Activated CD4-positive, alpha-beta T cell treated with anti-CD3 and anti-CD28 coated beads for 36 hours (primary cell): ENCODE measurements at regions not wholly inside any gene's neighbourhood (a gene's known extent, or its start where the extent isn't known, plus 50 kb on each side); places are given as distances from the start of the nearest gene placed in this dataset.

Experiments
- ATAC-seq: fragments of 200-7000 bp; cut with Tn5 transposase; one replicate; pipeline ENCODE4 v1.10.0; 2021; ENCODE audit warnings: mild to moderate bottlenecking, moderate library complexity
- CTCF ChIA-PET: fragments of 350-600 bp; sonication (Branson Sonifier 250); formaldehyde crosslinking; loops from one replicate; lab custom pipeline; 2021; ENCODE audit warnings: antibody characterized with exemption; lab: Charles Lee
- POLR2A ChIA-PET: fragments of 350-600 bp; sonication (Branson Sonifier 250); formaldehyde crosslinking; loops from one replicate; lab custom pipeline; 2021; ENCODE audit warnings: antibody characterized with exemption, inconsistent platforms; lab: Charles Lee
- DNase-seq: peaks from one replicate; pipeline ENCODE4 v3.0.0-alpha.2; 2020
- H3K27ac Mint-ChIP-seq: one replicate; pipeline ENCODE4 v1.8.0; 2021; ENCODE audit warnings: mixed read lengths
- H3K27me3 Mint-ChIP-seq: one replicate; pipeline ENCODE4 v1.8.0; 2021; ENCODE audit warnings: mixed read lengths
- H3K36me3 Mint-ChIP-seq: one replicate; pipeline ENCODE4 v1.8.0; 2021; ENCODE audit warnings: low read depth, mixed read lengths
- H3K4me1 Mint-ChIP-seq: one replicate; pipeline ENCODE4 v1.8.0; 2021; ENCODE audit warnings: mixed read lengths
- H3K4me3 Mint-ChIP-seq: one replicate; pipeline ENCODE4 v1.8.0; 2021; ENCODE audit warnings: mild to moderate bottlenecking, moderate library complexity, mixed read lengths
- H3K9me3 Mint-ChIP-seq: one replicate; pipeline ENCODE4 v1.8.0; 2021; ENCODE audit warnings: low read depth, mixed read lengths
- intact Hi-C, 2 experiments: fragments of 100-400 bp; cut with DNase I in 1 of 2; cut with micrococcal nuclease in 1 of 2; formaldehyde crosslinking; loops; one replicate each; pipeline versions ENCODE4 v1.14.2 to v1.15.1; 2022 to 2024; cut with DNase I, micrococcal nuclease

GRCh38 chr16:86977076-86977676 lies 340.0 kb downstream of the C16orf95 start:
- POLR2A ChIA-PET, result no interaction called here
- Mint-ChIP-seq H3K4me1 (no peaks in the 10 kb centered on the region), H3K9me3 (no peaks in the 10 kb centered on the region), H3K27ac (no peak overlapping the region), H3K4me3 (no peak overlapping the region), H3K27me3 (peaks cover 5% of the 10 kb centered on the region), H3K36me3 (no peaks in the 10 kb centered on the region)
- ATAC-seq (no peak), DNase-seq (no peak)
- CTCF ChIA-PET, result no interaction called here
- intact Hi-C loops, result no loop called here

- no peak for DNase-seq
- intact Hi-C loops, result no loop called here
- CTCF ChIA-PET, result no interaction called here
- H3K27ac Mint-ChIP-seq, result no peak overlapping the region
- no peaks in the 10 kb centered on the region for H3K36me3 Mint-ChIP-seq
- peaks cover 4% of the 10 kb centered on the region for H3K27me3 Mint-ChIP-seq
- no peaks in the 10 kb centered on the region for H3K4me1 Mint-ChIP-seq
- no peaks in the 10 kb centered on the region for H3K9me3 Mint-ChIP-seq
- POLR2A ChIA-PET, result interaction anchor here (0.6 kb wide), 1 partner anchor 64 kb away, joined by 6 read pairs; no protein-coding TSS in a partner anchor
- no peak overlapping the region for H3K4me3 Mint-ChIP-seq
- no peak for ATAC-seq
These were observed 338.7 kb downstream of the C16orf95 start for GRCh38 chr16:86978445-86979030.

GRCh38 chr16:86979061-86979460 lies 338.1 kb downstream of the C16orf95 start:
- Mint-ChIP-seq H3K4me1 (no peaks in the 10 kb centered on the region), H3K27me3 (peaks cover 4% of the 10 kb centered on the region), H3K36me3 (no peaks in the 10 kb centered on the region), H3K27ac (no peak overlapping the region), H3K9me3 (no peaks in the 10 kb centered on the region), H3K4me3 (no peak overlapping the region)
- no peak for DNase-seq
- intact Hi-C loops, result no loop called here
- CTCF ChIA-PET, result interaction anchor here (0.7 kb wide), 1 partner anchor 1346 kb away, joined by 4 read pairs; no protein-coding TSS in a partner anchor
- ATAC-seq, result no peak
- POLR2A ChIA-PET, result no interaction called here

DNA sequence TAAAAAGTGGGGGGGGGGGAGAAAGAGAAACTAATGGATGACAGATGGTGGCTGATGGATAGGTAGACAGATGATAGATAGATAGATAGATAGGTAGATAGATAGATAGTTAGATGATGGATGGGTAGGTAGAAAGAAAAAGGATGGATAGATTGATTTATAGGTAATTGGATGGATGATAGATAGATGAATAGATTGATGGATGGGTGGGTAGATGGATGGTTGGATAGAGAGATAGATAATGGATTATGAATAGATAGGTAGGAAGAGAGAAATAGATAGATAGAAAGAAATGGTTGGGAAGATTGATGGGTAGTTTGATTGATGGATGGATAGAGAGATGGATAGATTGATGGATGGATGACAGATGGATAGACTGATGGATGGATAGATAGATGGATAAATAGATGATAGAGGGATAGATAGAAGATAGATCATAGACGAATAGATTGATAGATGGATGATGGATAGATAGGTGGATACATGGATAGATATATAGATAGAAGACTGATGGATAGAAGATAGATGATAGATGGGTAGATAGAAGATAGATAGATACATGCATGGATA lies 337.1 kb downstream of the C16orf95 start:
- H3K4me3 Mint-ChIP-seq, result no peak overlapping the region
- ChIA-PET POLR2A (no interaction called here), CTCF (interaction anchor here (0.7 kb wide), 1 partner anchor 1345 kb away, joined by 4 read pairs; no protein-coding TSS in a partner anchor)
- H3K36me3 Mint-ChIP-seq, result no peaks in the 10 kb centered on the region
- no peaks in the 10 kb centered on the region for H3K4me1 Mint-ChIP-seq
- no peak overlapping the region for H3K27ac Mint-ChIP-seq
- intact Hi-C loops, result no loop called here
- no peaks in the 10 kb centered on the region for H3K9me3 Mint-ChIP-seq
- ATAC-seq (no peak), DNase-seq (no peak)
- peaks cover 4% of the 10 kb centered on the region for H3K27me3 Mint-ChIP-seq

- no peak for ATAC-seq
- Mint-ChIP-seq H3K27me3 (peaks cover 4% of the 10 kb centered on the region), H3K36me3 (no peaks in the 10 kb centered on the region), H3K4me1 (no peaks in the 10 kb centered on the region), H3K27ac (no peak overlapping the region), H3K4me3 (no peak overlapping the region), H3K9me3 (no peaks in the 10 kb centered on the region)
- no peak for DNase-seq
- POLR2A ChIA-PET, result no interaction called here
- intact Hi-C loops, result no loop called here
- CTCF ChIA-PET, result no interaction called here
These were observed 336.5 kb downstream of the C16orf95 start for GRCh38 chr16:86980644-86981043.

DNA sequence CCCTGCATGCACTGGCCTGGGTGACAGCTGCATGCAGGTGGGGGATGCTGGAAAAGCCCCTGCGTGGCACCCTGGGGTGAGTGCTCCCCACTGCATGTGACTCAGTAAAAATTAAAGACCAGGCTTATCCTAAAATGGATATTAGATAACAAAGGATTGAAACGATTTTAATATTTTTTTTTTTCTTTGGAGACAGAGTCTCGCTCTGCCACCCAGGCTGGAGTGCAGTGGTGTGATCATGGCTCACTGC lies 334.9 kb downstream of the C16orf95 start:
- Mint-ChIP-seq H3K27ac (no peak overlapping the region), H3K4me3 (no peak overlapping the region), H3K27me3 (peaks cover 4% of the 10 kb centered on the region), H3K36me3 (no peaks in the 10 kb centered on the region), H3K9me3 (no peaks in the 10 kb centered on the region), H3K4me1 (no peaks in the 10 kb centered on the region)
- DNase-seq (no peak), ATAC-seq (no peak)
- ChIA-PET POLR2A (no interaction called here), CTCF (interaction anchor here (0.7 kb wide), 1 partner anchor 58 kb away, joined by 3 read pairs; no protein-coding TSS in a partner anchor)
- intact Hi-C loops, result no loop called here

GRCh38 chr16:86982912-86983311 lies 334.3 kb downstream of the C16orf95 start:
- POLR2A ChIA-PET, result no interaction called here
- ATAC-seq (no peak), DNase-seq (no peak)
- peaks cover 4% of the 10 kb centered on the region for H3K27me3 Mint-ChIP-seq
- no peaks in the 10 kb centered on the region for H3K36me3 Mint-ChIP-seq
- no peak overlapping the region for H3K4me3 Mint-ChIP-seq
- intact Hi-C loops, result no loop called here
- H3K9me3 Mint-ChIP-seq, result no peaks in the 10 kb centered on the region
- CTCF ChIA-PET, result no interaction called here
- H3K27ac Mint-ChIP-seq, result no peak overlapping the region
- H3K4me1 Mint-ChIP-seq, result no peaks in the 10 kb centered on the region

GRCh38 chr16:86983621-86984020 lies 333.6 kb downstream of the C16orf95 start:
- POLR2A ChIA-PET, result no interaction called here
- H3K4me1 Mint-ChIP-seq, result no peaks in the 10 kb centered on the region
- DNase-seq, result no peak
- H3K27me3 Mint-ChIP-seq, result peaks cover 4% of the 10 kb centered on the region
- no peak overlapping the region for H3K27ac Mint-ChIP-seq
- CTCF ChIA-PET, result no interaction called here
- no peaks in the 10 kb centered on the region for H3K9me3 Mint-ChIP-seq
- intact Hi-C loops, result no loop called here
- H3K4me3 Mint-ChIP-seq, result no peak overlapping the region
- no peak for ATAC-seq
- H3K36me3 Mint-ChIP-seq, result no peaks in the 10 kb centered on the region

- ATAC-seq (no peak), DNase-seq (no peak)
- CTCF ChIA-PET, result no interaction called here
- Mint-ChIP-seq H3K27me3 (peaks cover 4% of the 10 kb centered on the region), H3K9me3 (no peaks in the 10 kb centered on the region), H3K4me3 (no peak overlapping the region), H3K27ac (no peak overlapping the region), H3K4me1 (no peaks in the 10 kb centered on the region), H3K36me3 (no peaks in the 10 kb centered on the region)
- POLR2A ChIA-PET, result no interaction called here
- intact Hi-C loops, result no loop called here
These were observed 332.8 kb downstream of the C16orf95 start for GRCh38 chr16:86984343-86984742.

DNA sequence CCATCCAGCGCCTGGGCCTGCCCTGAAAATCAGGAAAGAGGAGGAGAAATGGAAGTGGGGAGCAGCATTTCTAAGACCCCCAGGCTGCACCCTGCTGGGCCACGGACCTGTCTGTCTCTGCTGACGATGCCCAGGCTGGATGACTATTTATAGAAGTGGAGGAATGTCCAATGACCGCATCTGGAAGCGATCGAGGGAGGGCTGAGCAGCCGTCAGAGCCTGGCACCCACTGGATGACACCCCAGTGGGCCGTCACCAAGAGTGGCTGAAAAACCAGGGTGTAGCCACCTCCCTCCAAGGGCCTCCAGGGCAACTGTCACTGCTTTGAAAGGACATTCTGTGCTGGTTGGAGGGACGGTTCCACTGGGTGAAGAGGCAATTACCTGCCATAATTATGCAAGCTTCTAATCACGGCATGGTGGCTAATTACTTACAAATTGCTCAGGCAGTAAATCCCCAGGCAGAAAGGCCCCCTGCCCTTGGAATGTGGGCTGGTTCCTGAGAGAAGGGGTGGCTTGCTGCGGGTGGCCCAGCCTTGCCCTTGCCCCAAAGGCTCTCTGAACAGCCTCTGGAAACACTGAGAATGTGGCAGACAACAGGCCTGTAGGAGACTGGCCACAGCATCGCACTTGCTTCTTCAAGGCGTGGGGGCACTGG lies 332.1 kb downstream of the C16orf95 start:
- no peak for ATAC-seq
- no peak overlapping the region for H3K27ac Mint-ChIP-seq
- H3K9me3 Mint-ChIP-seq, result no peaks in the 10 kb centered on the region
- intact Hi-C loops, result no loop called here
- H3K36me3 Mint-ChIP-seq, result no peaks in the 10 kb centered on the region
- H3K4me1 Mint-ChIP-seq, result no peaks in the 10 kb centered on the region
- CTCF ChIA-PET, result no interaction called here
- DNase-seq, result no peak
- H3K4me3 Mint-ChIP-seq, result no peak overlapping the region
- POLR2A ChIA-PET, result no interaction called here
- peaks cover 3% of the 10 kb centered on the region for H3K27me3 Mint-ChIP-seq

GRCh38 chr16:86985648-86986015 lies 331.6 kb downstream of the C16orf95 start:
- Mint-ChIP-seq H3K4me3 (no peak overlapping the region), H3K27me3 (peaks cover 4% of the 10 kb centered on the region), H3K27ac (no peak overlapping the region)

DNA sequence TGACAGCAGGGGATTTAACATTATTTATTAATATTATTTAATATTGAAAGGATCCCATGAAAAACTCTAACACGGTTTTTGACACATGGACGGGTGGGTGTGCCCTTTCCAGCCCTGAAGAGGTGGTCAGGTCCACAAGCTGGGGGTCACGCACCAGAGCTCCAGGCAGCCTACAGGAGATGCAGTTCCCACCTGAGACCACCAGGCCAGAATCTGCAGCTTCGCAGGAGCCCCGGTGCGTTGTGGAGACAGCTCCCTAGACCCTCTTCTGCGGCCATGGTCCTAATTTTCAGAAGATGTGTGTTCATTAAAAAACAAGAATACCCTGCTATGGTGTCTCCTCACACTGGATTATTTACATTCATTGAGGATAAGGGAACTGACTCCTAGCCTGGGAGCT lies 331.1 kb downstream of the C16orf95 start:
- peaks cover 6% of the 10 kb centered on the region for H3K27me3 Mint-ChIP-seq
- ChIA-PET CTCF (interaction anchor here (1.2 kb wide), 1 partner anchor 421 kb away, joined by 3 read pairs; no protein-coding TSS in a partner anchor), POLR2A (no interaction called here)
- no peak overlapping the region for H3K27ac Mint-ChIP-seq
- intact Hi-C loops, result no loop called here
- H3K9me3 Mint-ChIP-seq, result no peaks in the 10 kb centered on the region
- DNase-seq (no peak), ATAC-seq (no peak)
- H3K4me3 Mint-ChIP-seq, result no peak overlapping the region
- H3K36me3 Mint-ChIP-seq, result no peaks in the 10 kb centered on the region
- peaks cover 2% of the 10 kb centered on the region for H3K4me1 Mint-ChIP-seq

More at GRCh38 chr16:86985648-86986015, 331.6 kb downstream of the C16orf95 start:
- Mint-ChIP-seq H3K4me1 (peaks cover 2% of the 10 kb centered on the region), H3K9me3 (no peaks in the 10 kb centered on the region), H3K36me3 (no peaks in the 10 kb centered on the region)
- intact Hi-C loops, result no loop called here
- DNase-seq (no peak), ATAC-seq (no peak)
- CTCF ChIA-PET, result interaction anchor here (1.2 kb wide), 1 partner anchor 421 kb away, joined by 3 read pairs; no protein-coding TSS in a partner anchor
- POLR2A ChIA-PET, result no interaction called here
